ENCODE measurements at regions not wholly inside any gene's neighbourhood (a gene's known extent, or its start where the extent isn't known, plus 50 kb on each side); places are given as distances from the start of the nearest gene placed in this dataset.

- TF ChIP-seq TAF1 (IDR thresholded peaks at IDR 0.05; ENCODE audit: borderline replicate concordance, low read depth, low read length): no peak
- TF ChIP-seq ZBTB40 (IDR thresholded peaks at IDR 0.05; ENCODE audit: borderline replicate concordance): no peak
- TF ChIP-seq MAX (IDR thresholded peaks at IDR 0.05; ENCODE audit: low read depth, low read length): no peak
- TF ChIP-seq CTCF (IDR thresholded peaks at IDR 0.05 in 2 of 3, conservative IDR thresholded peaks at IDR 0.05 in 1 of 3; ENCODE audit: control insufficient read depth in 2 of 3, extremely low read depth in 1 of 3, insufficient read depth in 1 of 3, low read depth in 3 of 3, low read length in 3 of 3): no peak
- no peak for TF ChIP-seq JUND (IDR thresholded peaks at IDR 0.05; ENCODE audit: low read depth, low read length)
- TF ChIP-seq POLR2A (IDR thresholded peaks at IDR 0.05; ENCODE audit: low read depth, low read length): no peak
- TF ChIP-seq SIX5 (IDR thresholded peaks at IDR 0.05; ENCODE audit: low read depth, low read length, severe bottlenecking): no peak
- TF ChIP-seq RFX5 (IDR thresholded peaks at IDR 0.05; ENCODE audit: low read depth, low read length): no peak
- TF ChIP-seq ZNF217 (IDR thresholded peaks at IDR 0.05): no peak
- TF ChIP-seq GABPA (IDR thresholded peaks at IDR 0.05; ENCODE audit: low read depth): no peak
- no peak for TF ChIP-seq CHD2 (IDR thresholded peaks at IDR 0.05; ENCODE audit: borderline replicate concordance, low read depth, low read length)
Observed at GRCh38 chr12:43078976-43079375, 473.0 kb downstream of the ADAMTS20 start.

Measured in GM12878 (cell line).